ENCODE measurements at regions not wholly inside any gene's neighbourhood (a gene's known extent, or its start where the extent isn't known, plus 50 kb on each side); places are given as distances from the start of the nearest gene placed in this dataset.

DNA sequence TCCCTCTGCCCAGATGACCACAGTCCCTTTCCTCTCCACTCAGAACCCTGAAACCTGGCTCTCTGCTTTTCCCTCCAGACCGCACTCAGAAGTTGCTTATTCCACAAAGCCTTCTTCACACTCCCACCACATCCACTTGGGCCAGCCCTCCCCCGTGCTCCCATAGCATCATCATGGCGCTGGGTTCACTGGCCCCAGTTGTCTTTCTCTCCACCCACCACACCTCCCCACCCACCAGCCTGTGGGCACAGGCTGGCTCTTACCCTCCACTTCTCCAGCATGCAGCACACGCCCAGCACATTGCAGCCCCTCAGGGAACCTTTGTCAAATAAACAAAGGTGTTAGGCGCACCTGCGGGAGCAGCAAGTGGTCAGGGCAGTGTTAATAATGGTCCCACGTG lies 130.0 kb downstream of the KATNIP start:
- TF ChIP-seq GATA2 (IDR thresholded peaks at IDR 0.05; ENCODE audit: low read depth, low read length) (no peak), GATA3 (IDR thresholded peaks at IDR 0.05; ENCODE audit: low read depth, low read length) (no peak)
